Ishikawa (cell line): ENCODE measurements at regions not wholly inside any gene's neighbourhood (a gene's known extent, or its start where the extent isn't known, plus 50 kb on each side); places are given as distances from the start of the nearest gene placed in this dataset.

Source experiments
- CEBPB ChIP-seq: IDR thresholded peaks from 2 replicates; pipeline ENCODE4 v1.6.1; 2012
- CREB1 ChIP-seq: IDR thresholded peaks from 2 replicates; pipeline ENCODE4 v1.6.1; 2012; ENCODE audit warnings: low read depth
- EGR1 ChIP-seq: IDR thresholded peaks from 2 replicates; pipeline ENCODE4 v1.6.1; 2012
- EP300 ChIP-seq: IDR thresholded peaks from 2 replicates; pipeline ENCODE4 v1.6.1; 2012; ENCODE audit warnings: borderline replicate concordance
- FOXM1 ChIP-seq: IDR thresholded peaks from 2 replicates; pipeline ENCODE4 v1.6.1; 2012; ENCODE audit warnings: low read depth, borderline replicate concordance
- MAX ChIP-seq: IDR thresholded peaks from 2 replicates; pipeline ENCODE4 v1.6.1; 2012
- NFIC ChIP-seq: IDR thresholded peaks from 2 replicates; pipeline ENCODE4 v1.6.1; 2012
- RAD21 ChIP-seq: IDR thresholded peaks from 2 replicates; pipeline ENCODE4 v1.6.1; 2012; ENCODE audit warnings: low read depth
- REST ChIP-seq: IDR thresholded peaks from 2 replicates; pipeline ENCODE4 v1.6.1; 2012; ENCODE audit warnings: low read depth, mild to moderate bottlenecking
- TAF1 ChIP-seq: IDR thresholded peaks from 2 replicates; pipeline ENCODE4 v1.6.1; 2012; ENCODE audit warnings: low read depth, mild to moderate bottlenecking
- TCF12 ChIP-seq: IDR thresholded peaks from 2 replicates; pipeline ENCODE4 v1.6.1; 2012; ENCODE audit warnings: low read depth
- TEAD4 ChIP-seq: IDR thresholded peaks from 2 replicates; pipeline ENCODE4 v1.6.1; 2012
- USF1 ChIP-seq: IDR thresholded peaks from 2 replicates; pipeline ENCODE4 v1.6.1; 2012
- YY1 ChIP-seq: IDR thresholded peaks from 2 replicates; pipeline ENCODE4 v1.6.1; 2012; ENCODE audit warnings: low read depth
- ZBTB7A ChIP-seq: IDR thresholded peaks from 2 replicates; pipeline ENCODE4 v1.6.1; 2012; ENCODE audit warnings: low read depth

GRCh38 chr7:112970771-112971170 is 115.9 kb downstream of the GPR85 start:
- TF ChIP-seq NFIC (no peak), CREB1 (no peak), ZBTB7A (no peak), TEAD4 (no peak), TCF12 (no peak), USF1 (no peak), CEBPB (no peak), MAX (no peak), RAD21 (no peak), YY1 (no peak), EP300 (no peak), REST (no peak), FOXM1 (no peak), EGR1 (no peak), TAF1 (no peak)

- no peak for TF ChIP-seq CREB1
These were observed 116.7 kb downstream of the GPR85 start for GRCh38 chr7:112969946-112970345.

- TF ChIP-seq CREB1, result no peak
- TF ChIP-seq ZBTB7A, result no peak
- TF ChIP-seq RAD21, result no peak
- TF ChIP-seq TAF1, result no peak
- no peak for TF ChIP-seq YY1
- TF ChIP-seq TCF12, result no peak
- no peak for TF ChIP-seq TEAD4
- no peak for TF ChIP-seq FOXM1
- no peak for TF ChIP-seq USF1
- TF ChIP-seq EGR1, result no peak
- TF ChIP-seq EP300, result no peak
- TF ChIP-seq REST, result no peak
- no peak for TF ChIP-seq NFIC
- no peak for TF ChIP-seq MAX
- no peak for TF ChIP-seq CEBPB
These were observed 121.1 kb downstream of the GPR85 start for GRCh38 chr7:112965506-112965905.

- TF ChIP-seq USF1, result no peak
- TF ChIP-seq TEAD4, result no peak
- TF ChIP-seq REST, result no peak
- TF ChIP-seq FOXM1, result no peak
- no peak for TF ChIP-seq ZBTB7A
- TF ChIP-seq EGR1, result no peak
- TF ChIP-seq CEBPB, result no peak
- no peak for TF ChIP-seq RAD21
- no peak for TF ChIP-seq MAX
- TF ChIP-seq TCF12, result no peak
- TF ChIP-seq NFIC, result no peak
These were observed 123.0 kb downstream of the GPR85 start for GRCh38 chr7:112963634-112964033.
